Natural killer cell treated with Interleukin-12 subunit alpha and Interleukin-12 subunit beta and Interleukin-15 and Interleukin-18, amount 100 ng/mL, for 72 hours (primary cell): ENCODE measurements at regions not wholly inside any gene's neighbourhood (a gene's known extent, or its start where the extent isn't known, plus 50 kb on each side); places are given as distances from the start of the nearest gene placed in this dataset.

Source experiments
- ATAC-seq, 2 donors: fragments of 150-1000 bp; cut with Tn5 transposase in 1 of 2; sonication (Bioruptor Pico), chemical (Tn5 transposase) in 1 of 2; 2 replicates each; pipeline ENCODE4 v1.10.0; 2021
- DNase-seq: peaks from one replicate; pipeline ENCODE4 v3.0.0; 2022; ENCODE audit warnings: low spot score
- H3K27ac Mint-ChIP-seq, 2 donors: 1 replicate in 1 of 2; 2 replicates in 1 of 2; pipeline ENCODE4 v1.8.0; 2022; ENCODE audit warnings: mixed read lengths in 2 of 2, mild to moderate bottlenecking in 1 of 2, moderate library complexity in 1 of 2
- H3K27me3 Mint-ChIP-seq, 2 donors: 1 replicate in 1 of 2; 2 replicates in 1 of 2; pipeline ENCODE4 v1.8.0; 2022; ENCODE audit warnings: mixed read lengths in 2 of 2
- H3K36me3 Mint-ChIP-seq: one replicate; pipeline ENCODE4 v1.8.0; 2022; ENCODE audit warnings: mixed read lengths
- H3K4me1 Mint-ChIP-seq, 2 donors: 1 replicate in 1 of 2; 2 replicates in 1 of 2; pipeline ENCODE4 v1.8.0; 2022; ENCODE audit warnings: low read depth in 2 of 2, mixed read lengths in 2 of 2, mild to moderate bottlenecking in 1 of 2
- H3K4me3 Mint-ChIP-seq: one replicate; pipeline ENCODE4 v1.8.0; 2022; ENCODE audit warnings: mixed read lengths
- H3K9me3 Mint-ChIP-seq: 2 replicates; pipeline ENCODE4 v1.8.0; 2022; ENCODE audit warnings: mixed read lengths

- ATAC-seq (no peak), DNase-seq (no peak)
- no peaks in the 10 kb centered on the region for H3K9me3 Mint-ChIP-seq
These were observed 1120.5 kb upstream of the RAG2 start for GRCh38 chr11:37718431-37718999.

GRCh38 chr11:37712251-37712650 is 1114.2 kb upstream of the RAG2 start:
- DNase-seq: no peak
- H3K27me3 Mint-ChIP-seq: no peaks in the 10 kb centered on the region
- no peak overlapping the region for H3K4me3 Mint-ChIP-seq

More at GRCh38 chr11:37718431-37718999, 1120.5 kb upstream of the RAG2 start:
- H3K27ac Mint-ChIP-seq: no peak overlapping the region
- H3K27me3 Mint-ChIP-seq: no peaks in the 10 kb centered on the region
- peaks cover 5% of the 10 kb centered on the region for H3K36me3 Mint-ChIP-seq
- H3K4me3 Mint-ChIP-seq: no peak overlapping the region
- no peaks in the 10 kb centered on the region for H3K4me1 Mint-ChIP-seq

GRCh38 chr11:37710031-37710430 is 1112.0 kb upstream of the RAG2 start:
- DNase-seq (no peak), ATAC-seq (no peak)
- Mint-ChIP-seq H3K27ac (no peak overlapping the region), H3K36me3 (no peaks in the 10 kb centered on the region), H3K4me3 (no peak overlapping the region), H3K4me1 (no peaks in the 10 kb centered on the region), H3K27me3 (no peaks in the 10 kb centered on the region), H3K9me3 (no peaks in the 10 kb centered on the region)

More at GRCh38 chr11:37712251-37712650, 1114.2 kb upstream of the RAG2 start:
- Mint-ChIP-seq H3K27ac (no peak overlapping the region), H3K4me1 (no peaks in the 10 kb centered on the region), H3K36me3 (no peaks in the 10 kb centered on the region), H3K9me3 (no peaks in the 10 kb centered on the region)
- ATAC-seq: no peak

- H3K4me1 Mint-ChIP-seq: no peaks in the 10 kb centered on the region
- DNase-seq: no peak
- no peaks in the 10 kb centered on the region for H3K27me3 Mint-ChIP-seq
- H3K4me3 Mint-ChIP-seq: no peak overlapping the region
- ATAC-seq: no peak
- no peaks in the 10 kb centered on the region for H3K36me3 Mint-ChIP-seq
- H3K9me3 Mint-ChIP-seq: no peaks in the 10 kb centered on the region
- no peak overlapping the region for H3K27ac Mint-ChIP-seq
These were observed 1106.8 kb upstream of the RAG2 start for GRCh38 chr11:37704791-37705190.

GRCh38 chr11:37699644-37700043 is 1101.6 kb upstream of the RAG2 start:
- H3K9me3 Mint-ChIP-seq: peaks cover 8% of the 10 kb centered on the region
- peaks cover 11% of the 10 kb centered on the region for H3K36me3 Mint-ChIP-seq
- ATAC-seq (no peak), DNase-seq (no peak)
- H3K27me3 Mint-ChIP-seq: no peaks in the 10 kb centered on the region
- no peak overlapping the region for H3K4me3 Mint-ChIP-seq
- no peaks in the 10 kb centered on the region for H3K4me1 Mint-ChIP-seq
- H3K27ac Mint-ChIP-seq: no peak overlapping the region

GRCh38 chr11:37695283-37695682 is 1097.2 kb upstream of the RAG2 start:
- H3K36me3 Mint-ChIP-seq: peaks cover 18% of the 10 kb centered on the region
- H3K27ac Mint-ChIP-seq: no peak overlapping the region
- no peak overlapping the region for H3K4me3 Mint-ChIP-seq
- no peaks in the 10 kb centered on the region for H3K4me1 Mint-ChIP-seq
- H3K9me3 Mint-ChIP-seq: peaks cover 16% of the 10 kb centered on the region
- ATAC-seq (no peak), DNase-seq (no peak)
- H3K27me3 Mint-ChIP-seq: no peaks in the 10 kb centered on the region

GRCh38 chr11:37689951-37690350 is 1091.9 kb upstream of the RAG2 start:
- no peak overlapping the region for H3K4me3 Mint-ChIP-seq
- H3K27me3 Mint-ChIP-seq: no peaks in the 10 kb centered on the region
- H3K27ac Mint-ChIP-seq: no peak overlapping the region
- H3K4me1 Mint-ChIP-seq: no peaks in the 10 kb centered on the region
- no peak for DNase-seq
- no peak for ATAC-seq
- H3K36me3 Mint-ChIP-seq: peaks cover 11% of the 10 kb centered on the region
- peaks cover 11% of the 10 kb centered on the region for H3K9me3 Mint-ChIP-seq

- no peak overlapping the region for H3K4me3 Mint-ChIP-seq
- H3K4me1 Mint-ChIP-seq: no peaks in the 10 kb centered on the region
- DNase-seq: no peak
- peaks cover 2% of the 10 kb centered on the region for H3K9me3 Mint-ChIP-seq
- H3K27me3 Mint-ChIP-seq: no peaks in the 10 kb centered on the region
- H3K36me3 Mint-ChIP-seq: peaks cover 2% of the 10 kb centered on the region
- no peak for ATAC-seq
- no peak overlapping the region for H3K27ac Mint-ChIP-seq
These were observed 1090.4 kb upstream of the RAG2 start for GRCh38 chr11:37688456-37688855.

GRCh38 chr11:37687130-37687529 is 1089.1 kb upstream of the RAG2 start:
- ATAC-seq (no peak), DNase-seq (no peak)
- Mint-ChIP-seq H3K36me3 (peaks cover under 1% of the 10 kb centered on the region), H3K4me3 (no peak overlapping the region), H3K27me3 (no peaks in the 10 kb centered on the region), H3K4me1 (no peaks in the 10 kb centered on the region), H3K27ac (no peak overlapping the region), H3K9me3 (no peaks in the 10 kb centered on the region)

- H3K9me3 Mint-ChIP-seq: peaks cover 2% of the 10 kb centered on the region
- H3K4me1 Mint-ChIP-seq: no peaks in the 10 kb centered on the region
- no peak overlapping the region for H3K27ac Mint-ChIP-seq
- no peaks in the 10 kb centered on the region for H3K27me3 Mint-ChIP-seq
- DNase-seq (no peak), ATAC-seq (no peak)
- H3K4me3 Mint-ChIP-seq: no peak overlapping the region
- no peaks in the 10 kb centered on the region for H3K36me3 Mint-ChIP-seq
These were observed 1073.3 kb upstream of the RAG2 start for GRCh38 chr11:37671321-37671720.

GRCh38 chr11:37666960-37667359 is 1068.9 kb upstream of the RAG2 start:
- H3K9me3 Mint-ChIP-seq: no peaks in the 10 kb centered on the region
- no peak for DNase-seq
- no peak for ATAC-seq
- H3K4me3 Mint-ChIP-seq: no peak overlapping the region
- peaks cover 0 to 5% of the 10 kb centered on the region in 2 donors for H3K4me1 Mint-ChIP-seq
- no peaks in the 10 kb centered on the region for H3K27me3 Mint-ChIP-seq
- H3K27ac Mint-ChIP-seq: no peak overlapping the region
- no peaks in the 10 kb centered on the region for H3K36me3 Mint-ChIP-seq

- Mint-ChIP-seq H3K4me1 (no peaks in the 10 kb centered on the region), H3K27me3 (no peaks in the 10 kb centered on the region), H3K36me3 (peaks cover 7% of the 10 kb centered on the region), H3K4me3 (no peak overlapping the region), H3K27ac (no peak overlapping the region), H3K9me3 (peaks cover 4% of the 10 kb centered on the region)
- DNase-seq: no peak
- ATAC-seq: no peak
These were observed 1059.6 kb upstream of the RAG2 start for GRCh38 chr11:37657645-37658044.

GRCh38 chr11:37647767-37648166 is 1049.7 kb upstream of the RAG2 start:
- DNase-seq (no peak), ATAC-seq (no peak)
- H3K27ac Mint-ChIP-seq: no peak overlapping the region
- peaks cover 2% of the 10 kb centered on the region for H3K9me3 Mint-ChIP-seq
- H3K36me3 Mint-ChIP-seq: peaks cover 6% of the 10 kb centered on the region
- no peak overlapping the region for H3K4me3 Mint-ChIP-seq
- peaks cover 15 to 17% of the 10 kb centered on the region in 2 donors for H3K4me1 Mint-ChIP-seq
- H3K27me3 Mint-ChIP-seq: no peaks in the 10 kb centered on the region

GRCh38 chr11:37643968-37644367 is 1045.9 kb upstream of the RAG2 start:
- peaks cover 11% of the 10 kb centered on the region for H3K36me3 Mint-ChIP-seq
- H3K4me3 Mint-ChIP-seq: peak overlapping the region; percentile 40
- H3K27me3 Mint-ChIP-seq: no peaks in the 10 kb centered on the region
- peak overlapping the region in 1 of 2 donors; percentile 34 for H3K27ac Mint-ChIP-seq
- ATAC-seq: peak in 1 of 2 donors; percentile 56
- no peaks in the 10 kb centered on the region for H3K9me3 Mint-ChIP-seq
- no peak for DNase-seq
- H3K4me1 Mint-ChIP-seq: peaks cover 15 to 17% of the 10 kb centered on the region in 2 donors

GRCh38 chr11:37642296-37642695 is 1044.3 kb upstream of the RAG2 start:
- ATAC-seq (no peak), DNase-seq (no peak)
- peaks cover 15 to 17% of the 10 kb centered on the region in 2 donors for H3K4me1 Mint-ChIP-seq
- no peak overlapping the region for H3K27ac Mint-ChIP-seq
- H3K9me3 Mint-ChIP-seq: no peaks in the 10 kb centered on the region
- H3K27me3 Mint-ChIP-seq: no peaks in the 10 kb centered on the region
- peaks cover 11% of the 10 kb centered on the region for H3K36me3 Mint-ChIP-seq
- H3K4me3 Mint-ChIP-seq: no peak overlapping the region
